ENCODE measurements at regions not wholly inside any gene's neighbourhood (a gene's known extent, or its start where the extent isn't known, plus 50 kb on each side); places are given as distances from the start of the nearest gene placed in this dataset.

- no peaks in the 10 kb centered on the region for H3K9me3 ChIP-seq (ENCODE audit: low read length)
- no peaks in the 10 kb centered on the region for H3K36me3 ChIP-seq (ENCODE audit: insufficient read depth, low read length)
- H3F3A ChIP-seq (ENCODE audit: insufficient read depth, low read length, poor library complexity, severe bottlenecking) = no peaks in the 10 kb centered on the region
- no peak overlapping the region for H3K9ac ChIP-seq (ENCODE audit: low read length)
- H3K9me2 ChIP-seq (ENCODE audit: insufficient read depth, low read length) = no peaks in the 10 kb centered on the region
- no peak overlapping the region for H3K4me3 ChIP-seq (ENCODE audit: low read length)
- TF ChIP-seq MXI1 (conservative IDR thresholded peaks at IDR 0.05; ENCODE audit: poor library complexity, severe bottlenecking) (no peak), REST (IDR thresholded peaks at IDR 0.05; ENCODE audit: borderline replicate concordance) (no peak), SMC3 (conservative IDR thresholded peaks at IDR 0.05; ENCODE audit: poor library complexity) (no peak), RAD21 (conservative IDR thresholded peaks at IDR 0.05) (no peak), EZH2 (IDR thresholded peaks at IDR 0.05; ENCODE audit: borderline replicate concordance, insufficient read depth, low read length, poor library complexity, severe bottlenecking) (no peak), POLR2AphosphoS5 (IDR thresholded peaks at IDR 0.05) (no peak), TAF1 (IDR thresholded peaks at IDR 0.05; ENCODE audit: low read depth) (no peak), CTCF (IDR thresholded peaks at IDR 0.05; ENCODE audit: poor library complexity, severe bottlenecking) (no peak)
- no peaks in the 10 kb centered on the region for H4K20me1 ChIP-seq (ENCODE audit: insufficient read depth)
- H3K79me2 ChIP-seq (replicated peaks; ENCODE audit: insufficient read depth, low read length) = no peaks in the 10 kb centered on the region
- no peak overlapping the region for H2AFZ ChIP-seq (ENCODE audit: low read depth, low read length)
- H3K27ac ChIP-seq (ENCODE audit: low read length) = no peak overlapping the region
- no peaks in the 10 kb centered on the region for H3K27me3 ChIP-seq (ENCODE audit: insufficient read depth, low read depth, low read length)
- no peak overlapping the region for H3K4me2 ChIP-seq (ENCODE audit: low read length)
These were observed 148.1 kb upstream of the EGLN3 start for GRCh38 chr14:34098985-34099349.

DNA sequence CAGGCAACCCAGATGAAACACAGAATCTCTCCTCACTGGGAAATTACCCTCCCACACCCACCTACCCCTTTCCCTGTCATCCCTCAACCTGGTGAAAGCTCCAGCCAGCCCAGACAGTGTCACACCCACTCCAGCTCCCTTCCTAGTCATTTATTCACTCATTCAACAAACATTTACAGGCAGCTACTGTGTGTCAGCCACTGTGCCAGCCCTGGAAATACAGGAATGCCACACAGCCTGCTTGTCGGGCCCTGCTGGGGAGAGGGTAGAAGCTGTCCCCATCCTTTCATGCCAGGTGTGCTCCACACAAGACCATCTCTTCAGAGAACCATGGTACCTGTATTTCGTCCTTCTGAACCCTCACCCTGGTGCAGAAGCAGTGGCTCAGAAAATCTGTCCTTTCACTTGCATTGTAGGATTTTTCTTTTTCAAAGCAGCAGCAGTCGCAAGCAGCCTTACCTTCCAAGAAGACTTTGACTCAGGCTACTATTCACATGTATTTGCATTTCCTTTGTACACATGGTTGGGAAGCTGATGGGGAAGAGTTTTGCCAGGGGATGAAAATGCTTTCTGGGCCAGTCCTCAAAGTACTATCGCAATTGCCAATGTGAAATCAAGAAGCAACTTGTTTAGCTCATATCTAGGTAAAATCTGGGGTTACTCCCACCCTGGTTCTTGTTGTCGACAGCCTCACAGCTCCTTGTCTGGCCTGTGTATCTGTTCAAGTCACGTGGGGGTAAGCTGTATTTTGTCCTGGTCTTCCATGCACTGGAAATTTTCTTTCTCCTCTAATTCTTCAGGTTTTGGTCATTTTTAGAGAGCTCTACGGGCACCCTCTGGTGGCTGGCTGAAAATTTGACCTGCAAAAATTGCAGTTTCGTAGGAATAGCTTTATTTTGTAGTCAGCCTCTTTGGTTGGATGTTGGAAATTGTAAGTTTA, 147.4 kb upstream of the EGLN3 start:
- H3K79me2 ChIP-seq (replicated peaks; ENCODE audit: insufficient read depth, low read length) = no peaks in the 10 kb centered on the region
- H3K27me3 ChIP-seq (ENCODE audit: insufficient read depth, low read depth, low read length) = no peaks in the 10 kb centered on the region
- H3K4me2 ChIP-seq (ENCODE audit: low read length) = no peak overlapping the region
- no peaks in the 10 kb centered on the region for H3F3A ChIP-seq (ENCODE audit: insufficient read depth, low read length, poor library complexity, severe bottlenecking)
- H3K36me3 ChIP-seq (ENCODE audit: insufficient read depth, low read length) = no peaks in the 10 kb centered on the region
- TF ChIP-seq RAD21 (conservative IDR thresholded peaks at IDR 0.05) = peak; percentile 45
- no peak for TF ChIP-seq POLR2AphosphoS5 (IDR thresholded peaks at IDR 0.05)
- peak; percentile 38 for TF ChIP-seq SMC3 (conservative IDR thresholded peaks at IDR 0.05; ENCODE audit: poor library complexity)
- peak; percentile 47 for TF ChIP-seq CTCF (IDR thresholded peaks at IDR 0.05; ENCODE audit: poor library complexity, severe bottlenecking)
- TF ChIP-seq EP300 (conservative IDR thresholded peaks at IDR 0.05; ENCODE audit: poor library complexity, severe bottlenecking) = no peak
- H4K20me1 ChIP-seq (ENCODE audit: insufficient read depth) = no peaks in the 10 kb centered on the region
- H3K9me2 ChIP-seq (ENCODE audit: insufficient read depth, low read length) = no peaks in the 10 kb centered on the region
- H2AFZ ChIP-seq (ENCODE audit: low read depth, low read length) = no peak overlapping the region
- H3K9me3 ChIP-seq (ENCODE audit: low read length) = no peaks in the 10 kb centered on the region
- H3K27ac ChIP-seq (ENCODE audit: low read length) = no peak overlapping the region
- no peak overlapping the region for H3K4me3 ChIP-seq (ENCODE audit: low read length)
- H3K9ac ChIP-seq (ENCODE audit: low read length) = no peak overlapping the region
